ENCODE measurements at regions not wholly inside any gene's neighbourhood (a gene's known extent, or its start where the extent isn't known, plus 50 kb on each side); places are given as distances from the start of the nearest gene placed in this dataset.

DNA sequence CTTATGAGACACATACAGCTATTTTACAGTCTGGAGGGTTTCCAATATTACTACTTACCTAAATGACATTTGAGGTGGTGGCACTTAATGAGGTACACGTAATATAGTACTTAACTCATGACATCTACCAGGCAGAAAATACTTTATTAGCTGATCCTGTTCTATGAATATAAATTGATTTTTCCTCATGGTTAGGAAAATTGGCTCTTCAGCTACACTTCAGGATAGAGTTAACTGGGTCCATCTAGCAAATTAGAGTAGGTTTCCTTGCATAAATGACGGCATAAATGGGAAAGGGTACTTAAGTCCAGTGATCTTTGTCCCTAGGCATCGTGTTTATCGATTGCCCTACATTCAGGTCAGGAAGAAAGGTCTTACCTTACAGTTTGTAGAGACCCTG is 988.8 kb upstream of the TMPRSS15 start:
- TF ChIP-seq, protein P1, sequence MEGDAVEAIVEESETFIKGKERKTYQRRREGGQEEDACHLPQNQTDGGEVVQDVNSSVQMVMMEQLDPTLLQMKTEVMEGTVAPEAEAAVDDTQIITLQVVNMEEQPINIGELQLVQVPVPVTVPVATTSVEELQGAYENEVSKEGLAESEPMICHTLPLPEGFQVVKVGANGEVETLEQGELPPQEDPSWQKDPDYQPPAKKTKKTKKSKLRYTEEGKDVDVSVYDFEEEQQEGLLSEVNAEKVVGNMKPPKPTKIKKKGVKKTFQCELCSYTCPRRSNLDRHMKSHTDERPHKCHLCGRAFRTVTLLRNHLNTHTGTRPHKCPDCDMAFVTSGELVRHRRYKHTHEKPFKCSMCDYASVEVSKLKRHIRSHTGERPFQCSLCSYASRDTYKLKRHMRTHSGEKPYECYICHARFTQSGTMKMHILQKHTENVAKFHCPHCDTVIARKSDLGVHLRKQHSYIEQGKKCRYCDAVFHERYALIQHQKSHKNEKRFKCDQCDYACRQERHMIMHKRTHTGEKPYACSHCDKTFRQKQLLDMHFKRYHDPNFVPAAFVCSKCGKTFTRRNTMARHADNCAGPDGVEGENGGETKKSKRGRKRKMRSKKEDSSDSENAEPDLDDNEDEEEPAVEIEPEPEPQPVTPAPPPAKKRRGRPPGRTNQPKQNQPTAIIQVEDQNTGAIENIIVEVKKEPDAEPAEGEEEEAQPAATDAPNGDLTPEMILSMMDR (conservative IDR thresholded peaks at IDR 0.05 in 1 of 2, IDR thresholded peaks at IDR 0.05 in 1 of 2; ENCODE audit: extremely low read depth in 1 of 2, insufficient read depth in 1 of 2, low read depth in 1 of 2, low read length in 2 of 2), result no peak
- no peak for TF ChIP-seq EZH2 (IDR thresholded peaks at IDR 0.05; ENCODE audit: borderline replicate concordance, low read length)

Data from mammary epithelial cell (primary cell).